HG02973 (cell line): ENCODE measurements at regions not wholly inside any gene's neighbourhood (a gene's known extent, or its start where the extent isn't known, plus 50 kb on each side); places are given as distances from the start of the nearest gene placed in this dataset.
"Not testable (repeated sequence)": the region's sequence is repeated elsewhere in the genome, so short reads cannot be mapped to it uniquely, and the experiment has no call there.

ENCODE experiments used
- ATAC-seq: cut with Tn5 transposase; IDR thresholded peaks from one replicate; pipeline ENCODE4 v1.9.1; 2021; ENCODE audit warnings: moderate library complexity; ENCODE audit not compliant: unreplicated experiment

- no peak for ATAC-seq
Measured at GRCh38 chr12:67893022-67893580, 96.1 kb upstream of the IFNG-AS1 start.

- ATAC-seq, result not testable (repeated sequence)
Measured at GRCh38 chr12:67900418-67900817, 88.8 kb upstream of the IFNG-AS1 start.

DNA sequence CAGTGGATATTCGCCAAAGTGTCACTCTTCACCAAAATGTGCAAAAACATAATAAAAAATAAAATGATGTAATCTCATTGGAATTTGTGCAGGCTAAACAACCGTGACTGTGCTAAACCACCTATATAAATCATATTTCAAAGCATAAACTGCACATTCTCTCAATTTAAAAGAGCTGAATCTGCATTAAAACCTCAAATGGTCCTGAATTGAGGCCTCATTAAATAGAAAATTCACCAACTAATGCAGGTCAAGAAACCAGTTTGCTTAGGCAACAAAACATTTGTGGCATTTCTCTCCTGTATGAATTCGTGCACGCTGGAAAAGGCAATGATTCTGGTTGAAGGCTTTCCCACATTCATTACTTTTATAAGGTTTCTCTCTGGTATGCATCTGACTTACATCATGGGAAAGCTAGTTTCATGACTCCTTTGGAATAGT, 80.1 kb upstream of the IFNG-AS1 start:
- ATAC-seq, result no peak

GRCh38 chr12:67909681-67910080, 79.6 kb upstream of the IFNG-AS1 start:
- ATAC-seq, result no peak

DNA sequence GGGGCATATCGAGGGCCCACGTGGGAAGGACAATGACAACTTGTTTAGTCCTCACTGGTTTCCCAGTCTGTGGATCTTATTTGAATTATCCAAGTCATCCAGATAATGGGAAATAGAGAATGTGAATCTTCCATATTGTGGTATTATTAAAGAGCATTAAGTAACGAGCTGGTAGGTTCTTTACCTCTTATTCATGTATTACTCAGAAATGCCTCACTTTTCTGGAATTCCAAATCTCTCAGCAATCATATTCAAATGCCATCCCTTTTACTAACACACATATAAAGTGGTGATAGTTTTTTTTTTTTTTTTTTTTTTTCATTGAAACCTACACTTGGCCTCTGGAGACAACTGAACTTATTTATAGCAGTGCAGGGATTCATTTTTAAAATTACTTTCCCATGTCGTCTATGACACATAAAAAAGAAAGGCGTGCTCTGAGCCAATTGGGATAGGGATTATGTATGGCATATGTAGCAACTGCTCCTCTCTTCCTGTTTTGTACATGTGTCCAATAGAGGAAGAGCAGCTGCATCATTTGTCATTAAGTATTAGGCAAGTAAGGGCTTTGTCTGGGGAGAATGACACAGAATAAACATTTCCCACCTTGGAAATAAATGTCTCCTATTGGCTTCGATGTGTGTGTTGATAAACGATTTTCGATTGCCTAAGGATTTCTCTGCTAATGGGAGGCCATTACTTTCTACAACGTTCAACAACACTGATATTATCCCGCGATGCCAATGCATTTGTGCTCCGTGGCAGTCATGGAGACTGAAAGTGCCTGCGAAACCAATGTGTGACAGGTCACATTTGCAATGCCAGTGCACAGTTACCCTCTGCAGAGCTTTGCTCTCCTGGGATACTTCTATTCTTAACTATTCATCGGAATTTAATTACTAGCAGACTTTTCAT, 78.6 kb upstream of the IFNG-AS1 start:
- no peak for ATAC-seq

GRCh38 chr12:67911275-67911600, 78.0 kb upstream of the IFNG-AS1 start:
- no peak for ATAC-seq

DNA sequence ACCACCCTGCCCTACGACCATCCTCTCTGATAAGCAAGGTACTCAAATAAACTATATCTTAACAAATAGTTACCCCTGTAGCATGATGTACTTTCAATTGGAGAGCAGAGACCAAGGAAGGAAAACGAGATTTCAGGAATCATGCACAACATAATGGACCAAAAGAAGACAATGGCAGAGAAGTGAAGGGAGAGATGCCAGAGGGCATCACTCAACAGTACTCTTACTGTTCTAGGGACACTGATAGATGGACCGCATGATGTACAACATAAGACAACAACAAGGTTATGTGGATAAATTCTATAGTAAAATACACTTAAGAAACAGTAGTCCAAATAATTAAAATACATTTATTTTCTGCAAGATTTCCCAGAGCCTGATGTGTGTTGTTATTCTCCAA, 77.5 kb upstream of the IFNG-AS1 start:
- no peak for ATAC-seq

GRCh38 chr12:67915335-67915851, 73.9 kb upstream of the IFNG-AS1 start:
- ATAC-seq, result no peak

DNA sequence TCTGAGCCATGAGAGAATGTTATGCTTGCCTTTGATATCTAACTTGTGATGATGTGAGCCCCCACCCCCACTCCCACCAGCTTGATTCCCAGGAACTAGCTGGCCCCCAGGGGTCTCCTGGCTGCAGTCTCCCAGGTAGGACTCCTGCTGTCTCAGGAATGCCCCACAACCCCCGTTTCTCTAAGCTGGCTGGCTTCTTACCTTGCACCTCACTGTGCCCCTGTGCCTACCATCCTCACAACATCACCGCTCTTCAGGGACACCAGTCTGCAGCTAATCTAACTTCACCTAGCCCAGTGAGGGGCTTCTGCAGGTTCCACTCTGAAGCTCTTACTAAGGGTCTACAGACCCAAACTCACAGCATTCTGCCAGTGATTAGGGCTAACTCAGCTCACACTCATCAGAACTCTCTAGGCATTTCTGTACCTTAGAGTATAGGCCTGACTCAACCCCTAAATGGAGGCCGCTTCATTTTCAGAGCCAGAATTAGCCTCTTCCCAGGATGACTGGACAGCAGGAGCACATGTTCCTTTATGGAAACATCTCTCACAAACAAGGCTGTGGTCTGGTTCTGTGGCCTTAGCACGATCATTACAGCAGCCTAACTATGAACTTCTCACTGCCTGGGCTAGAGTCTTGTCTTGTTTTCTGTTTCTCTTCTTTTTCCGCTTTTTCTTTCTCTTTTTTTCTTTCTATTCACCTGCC, 72.8 kb upstream of the IFNG-AS1 start:
- no peak for ATAC-seq

DNA sequence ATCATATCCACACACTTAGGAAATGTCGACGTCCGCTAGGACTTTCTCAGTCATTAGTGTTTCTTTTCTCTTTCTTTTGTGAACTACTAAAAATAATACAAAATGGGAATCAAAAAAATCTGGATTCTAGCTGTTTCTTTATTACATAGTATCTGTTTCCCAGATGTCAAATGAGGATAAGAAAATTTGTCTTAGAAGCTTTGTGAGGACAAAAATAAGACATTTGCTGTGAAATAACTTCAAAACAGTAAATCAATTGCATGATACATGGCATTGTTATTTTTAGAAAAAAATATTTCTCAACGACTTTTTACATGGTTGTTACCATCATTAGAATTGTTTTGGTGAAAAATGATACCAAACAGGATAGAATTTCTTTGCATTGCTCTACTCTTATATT, 71.4 kb upstream of the IFNG-AS1 start:
- ATAC-seq, result no peak

- ATAC-seq, result no peak
Measured at GRCh38 chr12:67918441-67918840, 70.8 kb upstream of the IFNG-AS1 start.

- no peak for ATAC-seq
Measured at GRCh38 chr12:67919406-67919805, 69.8 kb upstream of the IFNG-AS1 start.

DNA sequence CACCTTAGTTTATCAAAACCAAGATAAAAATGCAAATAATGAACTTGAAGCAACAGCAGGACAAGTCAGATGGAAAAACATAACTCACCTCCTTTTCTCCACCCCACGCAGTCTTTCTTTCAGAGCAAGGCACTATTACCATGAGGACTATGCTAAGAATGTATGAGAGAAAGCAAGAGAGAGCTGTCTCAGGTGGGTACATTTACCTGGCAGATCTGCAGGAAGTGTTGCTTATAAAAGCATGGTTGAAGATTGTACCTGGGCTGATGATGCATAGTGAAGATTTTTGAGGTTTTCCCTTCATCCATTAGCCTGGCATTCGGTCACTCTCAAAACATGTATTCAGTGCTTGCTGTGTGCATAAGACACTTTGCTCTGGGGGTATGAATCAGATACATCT, 68.8 kb upstream of the IFNG-AS1 start:
- ATAC-seq, result no peak

- ATAC-seq, result no peak
Measured at GRCh38 chr12:67921286-67921685, 68.0 kb upstream of the IFNG-AS1 start.

DNA sequence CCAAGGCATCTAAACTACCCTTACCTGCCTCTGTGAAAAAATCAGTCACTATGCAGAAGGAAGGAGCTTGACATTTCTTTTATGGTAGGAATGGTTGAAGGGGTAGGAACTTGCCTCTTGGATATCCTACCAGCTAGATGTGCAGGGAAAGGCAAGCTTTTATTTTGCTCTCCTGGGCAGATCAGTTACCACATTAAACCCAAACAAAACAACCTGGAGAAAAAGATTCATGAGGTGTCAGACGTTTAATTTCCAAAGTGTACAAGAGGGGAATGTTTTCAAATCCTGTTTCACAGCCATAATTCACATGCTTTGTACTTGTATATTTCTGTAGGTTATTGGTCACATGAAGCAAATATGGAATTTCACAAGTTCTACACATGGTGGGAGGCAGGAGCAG, 67.0 kb upstream of the IFNG-AS1 start:
- ATAC-seq, result no peak

- no peak for ATAC-seq
Measured at GRCh38 chr12:67925077-67925476, 64.2 kb upstream of the IFNG-AS1 start.

DNA sequence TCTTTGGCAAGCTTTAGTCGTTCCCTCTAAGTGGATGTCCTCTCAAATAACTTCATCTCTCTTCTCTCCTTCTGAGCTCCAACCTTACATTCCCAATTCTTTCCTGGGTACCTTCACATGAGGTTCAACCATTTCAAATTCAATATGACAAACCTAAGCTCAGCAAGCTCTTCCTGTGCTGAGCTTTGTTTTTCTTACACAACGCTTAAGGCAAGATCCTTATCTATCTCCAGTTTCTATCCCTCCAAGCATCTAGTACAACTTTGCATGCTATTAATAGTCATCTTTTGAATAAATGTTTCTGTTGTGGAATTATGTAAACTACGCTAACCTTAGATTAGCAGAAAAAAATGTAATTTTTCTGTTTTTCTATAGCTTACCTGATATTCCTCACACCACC, 63.7 kb upstream of the IFNG-AS1 start:
- ATAC-seq, result no peak

- no peak for ATAC-seq
Measured at GRCh38 chr12:67926063-67926462, 63.2 kb upstream of the IFNG-AS1 start.

- no peak for ATAC-seq
Measured at GRCh38 chr12:67927324-67927723, 61.9 kb upstream of the IFNG-AS1 start.

DNA sequence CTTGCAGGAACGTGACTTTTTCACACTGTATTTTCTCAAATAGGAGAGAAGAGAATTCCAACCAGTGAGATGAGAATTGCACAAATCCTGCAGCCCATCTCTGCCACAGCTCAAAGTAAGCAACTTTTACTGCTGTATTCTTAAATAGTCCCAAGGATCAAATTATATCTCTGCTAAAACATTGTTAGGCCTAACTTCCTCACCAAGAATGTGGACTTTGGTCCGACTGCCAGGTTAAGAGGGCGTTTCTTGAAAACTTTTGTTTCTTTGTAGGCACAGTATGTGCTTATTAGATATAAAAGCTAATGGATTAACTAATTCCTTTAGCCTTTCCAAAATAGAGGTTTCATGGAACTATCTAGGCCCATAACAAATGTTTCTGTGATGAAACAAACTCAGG, 61.4 kb upstream of the IFNG-AS1 start:
- no peak for ATAC-seq

DNA sequence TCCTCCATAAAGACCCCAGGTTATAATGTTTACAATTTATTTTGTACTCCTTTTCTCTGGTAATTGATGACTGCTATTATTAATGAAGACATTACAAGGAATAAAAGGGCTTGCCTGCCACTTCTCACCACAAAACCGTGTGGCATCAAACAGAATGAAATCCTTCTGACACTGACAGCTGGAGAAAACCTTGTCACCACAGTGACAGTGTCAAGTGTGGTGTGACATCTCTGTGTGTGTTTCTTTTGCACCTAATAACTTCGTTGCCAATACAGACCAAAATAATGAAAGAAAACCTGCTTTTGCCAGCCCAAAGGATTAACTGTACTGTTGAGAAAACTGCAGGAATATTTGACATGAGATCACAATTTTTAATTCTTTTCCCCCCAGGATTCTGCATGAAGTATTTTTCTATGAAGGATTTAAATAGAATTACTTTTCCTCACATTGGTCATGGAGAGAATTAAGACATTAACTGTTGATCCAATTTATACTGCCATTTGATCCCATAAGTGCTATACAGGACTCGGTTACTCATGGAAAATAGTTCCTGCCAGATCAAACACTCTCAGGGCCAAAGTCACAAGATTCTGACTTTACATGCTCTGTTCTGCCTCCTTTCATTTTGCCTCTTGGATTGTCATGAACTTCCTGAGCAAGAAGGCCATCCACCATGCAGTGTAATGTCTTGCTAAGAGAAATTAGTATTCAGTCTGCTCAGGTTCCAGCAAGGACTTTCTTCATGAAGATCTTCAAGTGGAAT, 60.4 kb upstream of the IFNG-AS1 start:
- no peak for ATAC-seq
